ENCODE measurements at regions not wholly inside any gene's neighbourhood (a gene's known extent, or its start where the extent isn't known, plus 50 kb on each side); places are given as distances from the start of the nearest gene placed in this dataset.

GRCh38 chr9:8208465-8208864, 408.9 kb upstream of the DMAC1 start:
- TF ChIP-seq POLR2A (IDR thresholded peaks at IDR 0.05) (no peak), EP300 (IDR thresholded peaks at IDR 0.05) (no peak), POLR2AphosphoS5 (IDR thresholded peaks at IDR 0.05) (no peak), CTCF (IDR thresholded peaks at IDR 0.05) (no peak)
